GM19395 (cell line): ENCODE measurements at regions not wholly inside any gene's neighbourhood (a gene's known extent, or its start where the extent isn't known, plus 50 kb on each side); places are given as distances from the start of the nearest gene placed in this dataset.
"Not testable (repeated sequence)": the region's sequence is repeated elsewhere in the genome, so short reads cannot be mapped to it uniquely, and the experiment has no call there.

Experiments used
- ATAC-seq: cut with Tn5 transposase; IDR thresholded peaks from one replicate; pipeline ENCODE4 v1.9.1; 2021; ENCODE audit warnings: mild to moderate bottlenecking, moderate library complexity; ENCODE audit not compliant: unreplicated experiment

- no peak for ATAC-seq
Measured at GRCh38 chr12:131494741-131495524, 216.0 kb upstream of the SFSWAP start.

GRCh38 chr12:131497966-131498365 is 212.9 kb upstream of the SFSWAP start:
- no peak for ATAC-seq

- ATAC-seq, result no peak
Measured at GRCh38 chr12:131499160-131499863, 211.6 kb upstream of the SFSWAP start.

GRCh38 chr12:131499864-131500190 is 211.1 kb upstream of the SFSWAP start:
- ATAC-seq, result no peak

GRCh38 chr12:131500564-131500963 is 210.3 kb upstream of the SFSWAP start:
- no peak for ATAC-seq

- no peak for ATAC-seq
Measured at GRCh38 chr12:131505561-131505960, 205.3 kb upstream of the SFSWAP start.

- no peak for ATAC-seq
Measured at GRCh38 chr12:131506426-131506825, 204.5 kb upstream of the SFSWAP start.

- no peak for ATAC-seq
Measured at GRCh38 chr12:131507094-131507493, 203.8 kb upstream of the SFSWAP start.

- ATAC-seq, result no peak
Measured at GRCh38 chr12:131507881-131508280, 203.0 kb upstream of the SFSWAP start.

- ATAC-seq, result no peak
Measured at GRCh38 chr12:131509701-131510100, 201.2 kb upstream of the SFSWAP start.

GRCh38 chr12:131510431-131510830 is 200.5 kb upstream of the SFSWAP start:
- ATAC-seq, result no peak

GRCh38 chr12:131511391-131511802 is 199.5 kb upstream of the SFSWAP start:
- ATAC-seq, result peak; percentile 99

GRCh38 chr12:131511803-131512561 is 198.9 kb upstream of the SFSWAP start:
- ATAC-seq, result peak; percentile 6

GRCh38 chr12:131513606-131514005 is 197.3 kb upstream of the SFSWAP start:
- ATAC-seq, result no peak

- ATAC-seq, result not testable (repeated sequence)
Measured at GRCh38 chr12:131520553-131520952, 190.3 kb upstream of the SFSWAP start.

GRCh38 chr12:131521326-131521725 is 189.6 kb upstream of the SFSWAP start:
- no peak for ATAC-seq

GRCh38 chr12:131525795-131526508 is 184.9 kb upstream of the SFSWAP start:
- no peak for ATAC-seq

GRCh38 chr12:131527092-131527491 is 183.8 kb upstream of the SFSWAP start:
- ATAC-seq, result no peak

- no peak for ATAC-seq
Measured at GRCh38 chr12:131527736-131528135, 183.2 kb upstream of the SFSWAP start.

- no peak for ATAC-seq
Measured at GRCh38 chr12:131528144-131528543, 182.7 kb upstream of the SFSWAP start.

- ATAC-seq, result no peak
Measured at GRCh38 chr12:131528667-131529066, 182.2 kb upstream of the SFSWAP start.
